H1 (cell line): ENCODE measurements at regions not wholly inside any gene's neighbourhood (a gene's known extent, or its start where the extent isn't known, plus 50 kb on each side); places are given as distances from the start of the nearest gene placed in this dataset.

Source experiments
- CTCF ChIA-PET: fragments of 300-600 bp; sonication (Branson Sonifier 250); formaldehyde crosslinking; loops from one replicate; lab custom pipeline; 2021; ENCODE audit not compliant: partially characterized antibody; lab: Charles Lee
- POLR2A ChIA-PET: fragments of 300-600 bp; sonication (Branson Sonifier 250); formaldehyde crosslinking; loops from one replicate; lab custom pipeline; 2021; ENCODE audit warnings: inconsistent platforms; ENCODE audit not compliant: partially characterized antibody; lab: Charles Lee
- DNase-seq, 2 experiments: peaks; one replicate each; pipeline versions ENCODE4 v3.0.0 to v3.0.0-alpha.2; 2010 to 2022; ENCODE audit warnings: low spot score in 2 of 2, low read depth in 1 of 2, mixed read lengths in 1 of 2
- FAIRE-seq: peaks from 2 replicates; lab custom pipeline; 2011; peaks lifted over from hg19 to GRCh38; lab: Jason Lieb, UNC
- H2AFZ ChIP-seq: 2 replicates; pipeline ENCODE4 v1.8.1; 2012; ENCODE audit warnings: low read length, inconsistent platforms
- H2AK5ac ChIP-seq: 2 replicates; pipeline ENCODE4 v1.6.1; 2013; ENCODE audit warnings: low read depth, low read length
- H2BK120ac ChIP-seq: replicated peaks from 2 replicates; pipeline ENCODE3; 2013; ENCODE audit warnings: low read depth, low read length, inconsistent platforms
- H2BK12ac ChIP-seq: 2 replicates; pipeline ENCODE4 v1.6.1; 2013; ENCODE audit warnings: low read depth, low read length
- H2BK15ac ChIP-seq: 2 replicates; pipeline ENCODE4 v1.6.1; 2013; ENCODE audit warnings: low read length
- H2BK20ac ChIP-seq: 2 replicates; pipeline ENCODE4 v1.6.1; 2013; ENCODE audit warnings: low read length
- H2BK5ac ChIP-seq: 2 replicates; pipeline ENCODE4 v1.6.1; 2013; ENCODE audit warnings: low read depth, low read length
- H3K14ac ChIP-seq: 2 replicates; pipeline ENCODE4 v1.6.1; 2013; ENCODE audit warnings: inconsistent platforms; ENCODE audit not compliant: insufficient read length
- H3K18ac ChIP-seq: 2 replicates; pipeline ENCODE4 v1.6.1; 2013; ENCODE audit warnings: low read length; ENCODE audit errors: extremely low read depth
- H3K23ac ChIP-seq: 2 replicates; pipeline ENCODE4 v1.6.1; 2013; ENCODE audit warnings: inconsistent platforms; ENCODE audit not compliant: insufficient read length
- H3K23me2 ChIP-seq: 2 replicates; pipeline ENCODE4 v1.6.1; 2013; ENCODE audit warnings: low read depth, low read length
- H3K27ac ChIP-seq: 2 replicates; pipeline ENCODE4 v1.6.1; 2011; ENCODE audit warnings: low read depth, low read length, inconsistent platforms
- H3K27me3 ChIP-seq, 4 experiments: replicated peaks in 1 of 4; 1 replicate in 1 of 4; 2 replicates in 3 of 4; pipeline versions ENCODE4 v1.6.1 to v1.8.1; 2011 to 2013; ENCODE audit warnings: low read length in 3 of 4, mild to moderate bottlenecking in 3 of 4, inconsistent platforms in 2 of 4, mixed read lengths in 2 of 4, moderate library complexity in 1 of 4; ENCODE audit not compliant: control insufficient read depth in 3 of 4, insufficient read depth in 3 of 4; ENCODE audit errors: extremely low read depth in 1 of 4
- H3K36me3 ChIP-seq, 4 experiments: 2 replicates each; pipeline versions ENCODE4 v1.6.1 to v1.8.1; 2011 to 2013; ENCODE audit warnings: mild to moderate bottlenecking in 4 of 4, low read length in 3 of 4, moderate library complexity in 2 of 4, control low read depth in 1 of 4, inconsistent platforms in 1 of 4; ENCODE audit not compliant: insufficient read depth in 4 of 4, control insufficient read depth in 2 of 4
- H3K4ac ChIP-seq: replicated peaks from 2 replicates; pipeline ENCODE3; 2013; ENCODE audit warnings: low read length, low read depth, mixed read lengths, inconsistent platforms; ENCODE audit not compliant: insufficient read length
- H3K4me1 ChIP-seq, 4 experiments: replicated peaks in 1 of 4; 1 replicate in 1 of 4; 2 replicates in 3 of 4; pipeline versions ENCODE4 v1.6.1 to v1.8.1; 2011 to 2013; ENCODE audit warnings: low read length in 3 of 4, inconsistent platforms in 2 of 4, mixed read lengths in 1 of 4; ENCODE audit not compliant: insufficient read depth in 4 of 4, control insufficient read depth in 3 of 4
- H3K4me2 ChIP-seq, 2 experiments: 2 replicates each; pipeline versions ENCODE4 v1.6.1 to v1.8.1; 2011 to 2013; ENCODE audit warnings: low read depth in 2 of 2, low read length in 2 of 2, control low read depth in 1 of 2, inconsistent platforms in 1 of 2, mild to moderate bottlenecking in 1 of 2; ENCODE audit not compliant: insufficient read depth in 1 of 2
- H3K4me3 ChIP-seq, 4 experiments: fragments of 200-600, 300-600 bp in 1 of 4; sonication (generic), shearing (Covaris generic), sonication (Bioruptor Twin) in 1 of 4; 2 replicates each; pipeline versions ENCODE4 v1.5.1 to v1.8.1; 2011 to 2016; ENCODE audit warnings: low read length in 4 of 4, low read depth in 3 of 4, control low read depth in 2 of 4, inconsistent platforms in 2 of 4, mild to moderate bottlenecking in 2 of 4, mixed read lengths in 1 of 4, moderate library complexity in 1 of 4; ENCODE audit not compliant: insufficient read depth in 2 of 4; ENCODE audit errors: extremely low read depth in 1 of 4
- H3K56ac ChIP-seq: replicated peaks from 2 replicates; pipeline ENCODE3; 2013; ENCODE audit warnings: low read depth, mild to moderate bottlenecking, mixed read lengths, low read length, inconsistent platforms; ENCODE audit not compliant: insufficient read length
- H3K79me1 ChIP-seq: 2 replicates; pipeline ENCODE4 v1.6.1; 2013; ENCODE audit warnings: low read depth, low read length, control low read depth
- H3K79me2 ChIP-seq, 2 experiments: 2 replicates each; pipeline versions ENCODE4 v1.6.1 to v1.8.1; 2012 to 2013; ENCODE audit warnings: low read length in 2 of 2, mild to moderate bottlenecking in 2 of 2, inconsistent platforms in 1 of 2; ENCODE audit not compliant: insufficient read depth in 2 of 2, control insufficient read depth in 1 of 2
- H3K9ac ChIP-seq, 4 experiments: replicated peaks in 1 of 4; 1 replicate in 1 of 4; 2 replicates in 3 of 4; pipeline versions ENCODE4 v1.6.1 to v1.8.1; 2011 to 2013; ENCODE audit warnings: low read depth in 3 of 4, low read length in 3 of 4, control low read depth in 2 of 4, mild to moderate bottlenecking in 2 of 4, moderate library complexity in 2 of 4, inconsistent platforms in 1 of 4; ENCODE audit errors: extremely low read depth in 1 of 4
- H3K9me3 ChIP-seq, 2 experiments: 2 replicates each; pipeline versions ENCODE4 v1.6.1 to v1.8.1; 2012 to 2013; ENCODE audit warnings: mild to moderate bottlenecking in 2 of 2, moderate library complexity in 2 of 2, control low read depth in 1 of 2, inconsistent platforms in 1 of 2, low read depth in 1 of 2, low read length in 1 of 2, mixed read lengths in 1 of 2; ENCODE audit not compliant: insufficient read depth in 2 of 2
- H4K20me1 ChIP-seq, 2 experiments: replicated peaks in 1 of 2; 2 replicates each; pipeline versions ENCODE3 to v1.8.1; 2011 to 2013; ENCODE audit warnings: inconsistent platforms in 2 of 2, low read length in 2 of 2, mild to moderate bottlenecking in 1 of 2; ENCODE audit not compliant: insufficient read depth in 2 of 2, control insufficient read depth in 1 of 2
- H4K5ac ChIP-seq: 2 replicates; pipeline ENCODE4 v1.6.1; 2013; ENCODE audit warnings: low read length, low read depth, mixed read lengths, inconsistent platforms; ENCODE audit not compliant: insufficient read length
- H4K8ac ChIP-seq: 2 replicates; pipeline ENCODE4 v1.8.0; 2013; ENCODE audit warnings: mild to moderate bottlenecking, moderate library complexity, low read length, inconsistent platforms; ENCODE audit not compliant: insufficient read depth; ENCODE audit errors: extremely low read depth
- H4K91ac ChIP-seq: replicated peaks from 2 replicates; pipeline ENCODE3; 2013; ENCODE audit warnings: low read length, mixed read lengths, inconsistent platforms; ENCODE audit not compliant: insufficient read length
- BRCA1 ChIP-seq: IDR thresholded peaks from 2 replicates; pipeline ENCODE4 v1.6.1; 2012; ENCODE audit warnings: low read depth, low read length, improper control_type of control experiment
- CHD2 ChIP-seq: IDR thresholded peaks from 2 replicates; pipeline ENCODE4 v1.6.1; 2012; ENCODE audit warnings: low read length, improper control_type of control experiment
- CREB1 ChIP-seq: IDR thresholded peaks from 2 replicates; pipeline ENCODE4 v1.6.1; 2012; ENCODE audit warnings: inconsistent platforms
- FOSL1 ChIP-seq: IDR thresholded peaks from 2 replicates; pipeline ENCODE4 v1.6.1; 2011; ENCODE audit warnings: mild to moderate bottlenecking, low read depth, low read length, moderate library complexity; ENCODE audit not compliant: insufficient read depth
- HDAC6 ChIP-seq: IDR thresholded peaks from one replicate; pipeline ENCODE4 v1.7.1; 2012; ENCODE audit warnings: low read depth, mild to moderate bottlenecking, inconsistent platforms, low read length, moderate library complexity
- KDM4A ChIP-seq: IDR thresholded peaks from one replicate; pipeline ENCODE4 v1.7.1; 2012; ENCODE audit warnings: low read depth, mild to moderate bottlenecking, moderate library complexity, low read length, inconsistent platforms; ENCODE audit not compliant: severe bottlenecking
- MAX ChIP-seq: IDR thresholded peaks from 2 replicates; pipeline ENCODE4 v1.6.1; 2012; ENCODE audit warnings: inconsistent platforms
- SIN3A ChIP-seq, 2 experiments: IDR thresholded peaks in 1 of 2; conservative IDR thresholded peaks in 1 of 2; 2 replicates each; pipeline ENCODE4 v1.6.1; 2011 to 2012; ENCODE audit warnings: low read length in 2 of 2, improper control_type of control experiment in 1 of 2, low read depth in 1 of 2, mild to moderate bottlenecking in 1 of 2
- WGBS, 2 experiments: shearing (Covaris generic) in 1 of 2; methylation state at CpG; one replicate each; pipeline versions ENCODE4 v1.1.6 to v1.1.7; 2013 to 2015; ENCODE audit warnings: low lambda C conversion rate in 2 of 2, mixed read lengths in 2 of 2, inconsistent platforms in 1 of 2, low coverage in 1 of 2, missing lambda C conversion rate in 1 of 2; ENCODE audit not compliant: insufficient replicate concordance in 2 of 2, insufficient coverage in 1 of 2, insufficient read length in 1 of 2; ENCODE audit errors: extremely low coverage in 1 of 2, missing lambda C conversion rate in 1 of 2; 5-methylcytosine and 5-hydroxymethylcytosine counted together

- no peak overlapping the region for H3K56ac ChIP-seq
- H3K4ac ChIP-seq = no peak overlapping the region
- H4K8ac ChIP-seq = no peak overlapping the region
- H4K20me1 ChIP-seq = no peaks in the 10 kb centered on the region
- no peak overlapping the region for H3K4me3 ChIP-seq
- no peak overlapping the region for H2AK5ac ChIP-seq
- DNase-seq (no peak), FAIRE-seq (no peak)
- no peaks in the 10 kb centered on the region for H3K23me2 ChIP-seq
- no peaks in the 10 kb centered on the region for H3K79me2 ChIP-seq
- H3K23ac ChIP-seq = no peak overlapping the region
- no peak overlapping the region for H3K4me2 ChIP-seq
- no peak overlapping the region for H2BK120ac ChIP-seq
- H3K18ac ChIP-seq = no peak overlapping the region
- no peak overlapping the region for H3K27ac ChIP-seq
- ChIA-PET CTCF (no interaction called here), POLR2A (no interaction called here)
- H4K5ac ChIP-seq = no peak overlapping the region
- H3K4me1 ChIP-seq = no peaks in the 10 kb centered on the region
- H2BK15ac ChIP-seq = no peak overlapping the region
- no peak overlapping the region for H4K91ac ChIP-seq
- H3K79me1 ChIP-seq = no peaks in the 10 kb centered on the region
- no peaks in the 10 kb centered on the region for H3K36me3 ChIP-seq
- no peak for TF ChIP-seq SIN3A (conservative IDR thresholded peaks at IDR 0.05 in 1 of 2, IDR thresholded peaks at IDR 0.05 in 1 of 2; ENCODE audit: low read depth in 1 of 2, low read length in 2 of 2)
- no peak for TF ChIP-seq CHD2
- TF ChIP-seq CREB1 = no peak
- TF ChIP-seq BRCA1 = no peak
- TF ChIP-seq MAX = no peak
- TF ChIP-seq HDAC6 = no peak
- no peak for TF ChIP-seq FOSL1
- TF ChIP-seq KDM4A = no peak
- 95% methylated on average over 1 of the region's 1 CpG; no CpG with 5 or more reads in 1 of the 2 experiments for WGBS, 2 experiments
- H3K9me3 ChIP-seq = no peaks in the 10 kb centered on the region
- H2BK20ac ChIP-seq = no peak overlapping the region
- H3K14ac ChIP-seq = no peak overlapping the region
- H2BK5ac ChIP-seq = no peak overlapping the region
- no peak overlapping the region for H3K9ac ChIP-seq
- no peak overlapping the region for H2AFZ ChIP-seq
- H2BK12ac ChIP-seq = no peak overlapping the region
- no peaks in the 10 kb centered on the region for H3K27me3 ChIP-seq
Measured at GRCh38 chr7:12154119-12154518, 57.0 kb upstream of the TMEM106B start.
